ENCODE measurements at regions not wholly inside any gene's neighbourhood (a gene's known extent, or its start where the extent isn't known, plus 50 kb on each side); places are given as distances from the start of the nearest gene placed in this dataset.

DNA sequence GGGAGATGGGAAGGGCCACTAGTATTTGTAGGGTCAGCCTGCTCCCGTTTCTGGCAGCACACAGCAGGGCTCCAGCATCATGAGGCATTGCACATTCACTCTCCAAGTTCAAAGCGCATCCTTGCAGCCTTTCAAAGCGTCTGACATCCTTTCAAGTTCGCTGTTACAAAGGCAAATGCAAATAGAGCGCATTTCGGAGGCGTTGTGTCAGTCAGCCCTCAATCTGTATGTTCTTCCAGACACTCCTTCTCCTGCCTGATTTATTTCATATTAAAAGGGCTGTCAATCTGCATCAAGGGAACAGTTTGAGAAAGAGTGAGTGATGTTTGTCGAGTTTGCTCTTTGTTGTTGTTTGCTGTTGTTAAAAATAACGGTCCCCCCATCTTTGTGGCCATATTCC, 188.5 kb downstream of the SNX10 start:
- TF ChIP-seq, protein P1, sequence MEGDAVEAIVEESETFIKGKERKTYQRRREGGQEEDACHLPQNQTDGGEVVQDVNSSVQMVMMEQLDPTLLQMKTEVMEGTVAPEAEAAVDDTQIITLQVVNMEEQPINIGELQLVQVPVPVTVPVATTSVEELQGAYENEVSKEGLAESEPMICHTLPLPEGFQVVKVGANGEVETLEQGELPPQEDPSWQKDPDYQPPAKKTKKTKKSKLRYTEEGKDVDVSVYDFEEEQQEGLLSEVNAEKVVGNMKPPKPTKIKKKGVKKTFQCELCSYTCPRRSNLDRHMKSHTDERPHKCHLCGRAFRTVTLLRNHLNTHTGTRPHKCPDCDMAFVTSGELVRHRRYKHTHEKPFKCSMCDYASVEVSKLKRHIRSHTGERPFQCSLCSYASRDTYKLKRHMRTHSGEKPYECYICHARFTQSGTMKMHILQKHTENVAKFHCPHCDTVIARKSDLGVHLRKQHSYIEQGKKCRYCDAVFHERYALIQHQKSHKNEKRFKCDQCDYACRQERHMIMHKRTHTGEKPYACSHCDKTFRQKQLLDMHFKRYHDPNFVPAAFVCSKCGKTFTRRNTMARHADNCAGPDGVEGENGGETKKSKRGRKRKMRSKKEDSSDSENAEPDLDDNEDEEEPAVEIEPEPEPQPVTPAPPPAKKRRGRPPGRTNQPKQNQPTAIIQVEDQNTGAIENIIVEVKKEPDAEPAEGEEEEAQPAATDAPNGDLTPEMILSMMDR (conservative IDR thresholded peaks at IDR 0.05): no peak
- no peak for TF ChIP-seq EZH2 (IDR thresholded peaks at IDR 0.05; ENCODE audit: low read depth)
